GM04504 (cell line): ENCODE measurements at regions not wholly inside any gene's neighbourhood (a gene's known extent, or its start where the extent isn't known, plus 50 kb on each side); places are given as distances from the start of the nearest gene placed in this dataset.
"Not testable (repeated sequence)": the region's sequence is repeated elsewhere in the genome, so short reads cannot be mapped to it uniquely, and the experiment has no call there.

Experiments used
- DNase-seq: peaks from one replicate; pipeline ENCODE4 v3.0.0-alpha.2; 2012; ENCODE audit warnings: low read depth

- DNase-seq = no peak
These were observed 170.0 kb downstream of the SOD2 start for GRCh38 chr6:159522877-159523547.

GRCh38 chr6:159521962-159522361 lies 171.1 kb downstream of the SOD2 start:
- no peak for DNase-seq

GRCh38 chr6:159520002-159520401 lies 173.0 kb downstream of the SOD2 start:
- no peak for DNase-seq

- not testable (repeated sequence) for DNase-seq
These were observed 177.2 kb downstream of the SOD2 start for GRCh38 chr6:159515811-159516210.

- DNase-seq = no peak
These were observed 179.1 kb downstream of the SOD2 start for GRCh38 chr6:159513914-159514313.

- no peak for DNase-seq
These were observed 179.8 kb downstream of the SOD2 start for GRCh38 chr6:159513074-159513720.

GRCh38 chr6:159512571-159512970 lies 180.5 kb downstream of the SOD2 start:
- DNase-seq = no peak

GRCh38 chr6:159512104-159512503 lies 180.9 kb downstream of the SOD2 start:
- DNase-seq = no peak

GRCh38 chr6:159510141-159510540 lies 182.9 kb downstream of the SOD2 start:
- DNase-seq = no peak

- DNase-seq = no peak
These were observed 184.1 kb downstream of the SOD2 start for GRCh38 chr6:159508931-159509330.

- DNase-seq = no peak
These were observed 187.0 kb downstream of the SOD2 start for GRCh38 chr6:159506048-159506447.

- no peak for DNase-seq
These were observed 187.7 kb downstream of the SOD2 start for GRCh38 chr6:159505140-159505922.

GRCh38 chr6:159501558-159501957 lies 191.5 kb downstream of the SOD2 start:
- no peak for DNase-seq

- DNase-seq = no peak
These were observed 194.0 kb downstream of the SOD2 start for GRCh38 chr6:159499034-159499433.

GRCh38 chr6:159494586-159494972 lies 198.5 kb downstream of the SOD2 start:
- DNase-seq = no peak

GRCh38 chr6:159493898-159494585 lies 199.0 kb downstream of the SOD2 start:
- DNase-seq = no peak

- no peak for DNase-seq
These were observed 199.7 kb downstream of the SOD2 start for GRCh38 chr6:159493231-159493897.

GRCh38 chr6:159490298-159490937 lies 202.6 kb downstream of the SOD2 start:
- DNase-seq = no peak

GRCh38 chr6:159487636-159488035 lies 205.4 kb downstream of the SOD2 start:
- DNase-seq = no peak

GRCh38 chr6:159483259-159483658 lies 209.8 kb downstream of the SOD2 start:
- no peak for DNase-seq

- DNase-seq = no peak
These were observed 211.1 kb downstream of the SOD2 start for GRCh38 chr6:159481897-159482296.
